GM12878 (cell line): ENCODE measurements at regions not wholly inside any gene's neighbourhood (a gene's known extent, or its start where the extent isn't known, plus 50 kb on each side); places are given as distances from the start of the nearest gene placed in this dataset.

Experiments
- ATAC-seq: fragments of 200-7000 bp; cut with Tn5 transposase; 3 replicates; pipeline ENCODE4 v1.9.1; 2020; ENCODE audit warnings: mild to moderate bottlenecking, moderate library complexity
- BruUV-seq: library from RNA; stranded (reverse); fragments of 400-500 nt; replicated peaks from 2 replicates; lab custom pipeline; 2021; lab: Mats Ljungman, UMichigan
- CTCF ChIA-PET: fragments of 300-600 bp; sonication (Branson Sonifier 250); formaldehyde crosslinking; extraction: SDS; loops from one replicate; lab custom pipeline; 2021; ENCODE audit warnings: inconsistent platforms; lab: Yijun Ruan, JAX
- POLR2A ChIA-PET: fragments of 350-600 bp; formaldehyde crosslinking; extraction: SDS; loops from one replicate; lab custom pipeline; 2021; ENCODE audit warnings: inconsistent platforms; lab: Charles Lee
- RAD21 ChIA-PET: fragments of 300-600 bp; sonication (Branson Sonifier 250); formaldehyde crosslinking; loops from one replicate; lab custom pipeline; 2023; ENCODE audit warnings: antibody characterized with exemption; ENCODE audit not compliant: unreplicated experiment; lab: Charles Lee
- SMC1A ChIA-PET: fragments of 300-600 bp; sonication (Branson Sonifier 250); formaldehyde crosslinking; loops from one replicate; lab custom pipeline; 2023; ENCODE audit not compliant: unreplicated experiment, uncharacterized antibody; lab: Charles Lee
- DNase-seq: peaks from one replicate; pipeline ENCODE4 v3.0.0-alpha.2; 2011; ENCODE audit warnings: low read depth, low spot score
- FAIRE-seq: peaks from 3 replicates; lab custom pipeline; 2011; peaks lifted over from hg19 to GRCh38; lab: Jason Lieb, UNC
- H2AFZ ChIP-seq: 2 replicates; pipeline ENCODE4 v1.6.0; 2011; ENCODE audit warnings: low read depth, low read length, control low read depth; ENCODE audit not compliant: control insufficient read depth
- H3K27ac ChIP-seq: 2 replicates; pipeline ENCODE4 v1.5.1; 2011; ENCODE audit warnings: control low read depth; ENCODE audit not compliant: control insufficient read depth, insufficient read depth
- H3K27me3 ChIP-seq, 2 experiments: replicated peaks in 1 of 2; 2 replicates each; pipeline versions ENCODE4 v1.6.0 to v1.6.1; 2011; ENCODE audit warnings: low read length in 1 of 2; ENCODE audit not compliant: control insufficient read depth in 2 of 2, insufficient read depth in 2 of 2
- H3K36me3 ChIP-seq, 2 experiments: 2 replicates each; pipeline ENCODE4 v1.5.1; 2011; ENCODE audit warnings: low read length in 1 of 2; ENCODE audit not compliant: control insufficient read depth in 2 of 2, insufficient read depth in 2 of 2
- H3K4me1 ChIP-seq: 2 replicates; pipeline ENCODE4 v1.6.1; 2011; ENCODE audit warnings: mild to moderate bottlenecking, low read length, moderate library complexity, mixed read lengths; ENCODE audit not compliant: control insufficient read depth, insufficient read depth
- H3K4me2 ChIP-seq: 2 replicates; pipeline ENCODE4 v1.6.0; 2011; ENCODE audit warnings: control low read depth; ENCODE audit not compliant: control insufficient read depth, insufficient read depth
- H3K4me3 ChIP-seq: fragments of 200-600 bp; sonication (generic); 2 replicates; pipeline ENCODE4 v1.5.1; 2016
- H3K79me2 ChIP-seq: 2 replicates; pipeline ENCODE4 v1.6.0; 2011; ENCODE audit warnings: low read length; ENCODE audit not compliant: control insufficient read depth, insufficient read depth
- H3K9ac ChIP-seq: 2 replicates; pipeline ENCODE4 v1.8.0; 2011; ENCODE audit warnings: low read length, control low read depth, mixed read lengths; ENCODE audit not compliant: control insufficient read depth, insufficient read depth
- H3K9me3 ChIP-seq: replicated peaks from 3 replicates; pipeline ENCODE4 v1.5.1; 2011; ENCODE audit warnings: mild to moderate bottlenecking, low read length; ENCODE audit not compliant: control insufficient read depth, insufficient read depth
- H4K20me1 ChIP-seq: 2 replicates; pipeline ENCODE4 v1.6.0; 2011; ENCODE audit not compliant: control insufficient read depth, insufficient read depth
- BACH1 ChIP-seq: fragments of 450-650 bp; IDR thresholded peaks from 2 replicates; pipeline ENCODE4 v1.6.1; 2017; ENCODE audit warnings: mild to moderate bottlenecking, borderline replicate concordance
- DPF2 ChIP-seq: fragments of 450-650 bp; IDR thresholded peaks from 2 replicates; pipeline ENCODE4 v1.6.1; 2017; ENCODE audit warnings: mild to moderate bottlenecking
- JUNB ChIP-seq: IDR thresholded peaks from 2 replicates; pipeline ENCODE4 v1.6.1; 2016; ENCODE audit warnings: antibody characterized with exemption, mild to moderate bottlenecking
- WGBS: methylation state at CpG from one replicate; pipeline ENCODE4 v1.1.6; 2016; ENCODE audit warnings: low lambda C conversion rate; ENCODE audit not compliant: insufficient replicate concordance, insufficient coverage; ENCODE audit errors: missing lambda C conversion rate; 5-methylcytosine and 5-hydroxymethylcytosine counted together
- in situ Hi-C: fragments of 300-500 bp; cut with MboI; formaldehyde crosslinking; loops from 9 replicates; pipeline ENCODE4 v1.14.3; 2018; ENCODE audit warnings: mixed read lengths
- intact Hi-C: fragments of 100-400 bp; cut with micrococcal nuclease; formaldehyde crosslinking; loops from one replicate; pipeline ENCODE4 v1.14.2; 2022; ENCODE audit not compliant: unreplicated experiment
- TF ChIP-seq, protein P1 (sequence below): fragments of 450-650 bp; IDR thresholded peaks from 2 replicates; pipeline ENCODE4 v1.6.1; 2018; ENCODE audit warnings: borderline replicate concordance, mild to moderate bottlenecking; ENCODE audit not compliant: partially characterized antibody
- TF ChIP-seq, protein P2 (sequence below): IDR thresholded peaks from 2 replicates; pipeline ENCODE4 v1.6.1; 2011; ENCODE audit warnings: low read depth, low read length, improper control_type of control experiment, borderline replicate concordance

GRCh38 chr1:198440842-198441241 lies 99.6 kb downstream of the ATP6V1G3 start (continued):
- TF ChIP-seq, protein P1, sequence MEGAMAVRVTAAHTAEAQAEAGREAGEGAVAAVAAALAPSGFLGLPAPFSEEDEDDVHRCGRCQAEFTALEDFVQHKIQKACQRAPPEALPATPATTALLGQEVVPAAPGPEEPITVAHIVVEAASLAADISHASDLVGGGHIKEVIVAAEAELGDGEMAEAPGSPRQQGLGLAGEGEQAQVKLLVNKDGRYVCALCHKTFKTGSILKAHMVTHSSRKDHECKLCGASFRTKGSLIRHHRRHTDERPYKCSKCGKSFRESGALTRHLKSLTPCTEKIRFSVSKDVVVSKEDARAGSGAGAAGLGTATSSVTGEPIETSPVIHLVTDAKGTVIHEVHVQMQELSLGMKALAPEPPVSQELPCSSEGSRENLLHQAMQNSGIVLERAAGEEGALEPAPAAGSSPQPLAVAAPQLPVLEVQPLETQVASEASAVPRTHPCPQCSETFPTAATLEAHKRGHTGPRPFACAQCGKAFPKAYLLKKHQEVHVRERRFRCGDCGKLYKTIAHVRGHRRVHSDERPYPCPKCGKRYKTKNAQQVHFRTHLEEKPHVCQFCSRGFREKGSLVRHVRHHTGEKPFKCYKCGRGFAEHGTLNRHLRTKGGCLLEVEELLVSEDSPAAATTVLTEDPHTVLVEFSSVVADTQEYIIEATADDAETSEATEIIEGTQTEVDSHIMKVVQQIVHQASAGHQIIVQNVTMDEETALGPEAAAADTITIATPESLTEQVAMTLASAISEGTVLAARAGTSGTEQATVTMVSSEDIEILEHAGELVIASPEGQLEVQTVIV = no peak
- TF ChIP-seq DPF2 (no peak), JUNB (no peak)

- H3K4me3 ChIP-seq = no peak overlapping the region
- no peak overlapping the region for H3K4me2 ChIP-seq
- H3K27ac ChIP-seq = no peak overlapping the region
- ChIA-PET CTCF (no interaction called here), POLR2A (no interaction called here)
- H4K20me1 ChIP-seq = no peaks in the 10 kb centered on the region
- no peaks in the 10 kb centered on the region for H3K4me1 ChIP-seq
- H3K79me2 ChIP-seq = no peaks in the 10 kb centered on the region
- WGBS = 0% methylated on average over 2 of the region's 2 CpGs
- no TSS peak for BruUV-seq
- H3K27me3 ChIP-seq = no peaks in the 10 kb centered on the region
- no peaks in the 10 kb centered on the region for H3K9me3 ChIP-seq
- H3K9ac ChIP-seq = no peak overlapping the region
- TF ChIP-seq, protein P2, sequence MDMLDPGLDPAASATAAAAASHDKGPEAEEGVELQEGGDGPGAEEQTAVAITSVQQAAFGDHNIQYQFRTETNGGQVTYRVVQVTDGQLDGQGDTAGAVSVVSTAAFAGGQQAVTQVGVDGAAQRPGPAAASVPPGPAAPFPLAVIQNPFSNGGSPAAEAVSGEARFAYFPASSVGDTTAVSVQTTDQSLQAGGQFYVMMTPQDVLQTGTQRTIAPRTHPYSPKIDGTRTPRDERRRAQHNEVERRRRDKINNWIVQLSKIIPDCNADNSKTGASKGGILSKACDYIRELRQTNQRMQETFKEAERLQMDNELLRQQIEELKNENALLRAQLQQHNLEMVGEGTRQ = no peak
- no peak for TF ChIP-seq BACH1
- TF ChIP-seq, all 136 proteins: peak for 0
- SMC1A ChIA-PET = no interaction called here
- in situ Hi-C loops = no loop called here
- RAD21 ChIA-PET = no interaction called here
- Histone ChIP-seq H2AFZ (no peak overlapping the region), H3K36me3 (no peaks in the 10 kb centered on the region)
- FAIRE-seq = no peak
- no peak for DNase-seq
- no peak for ATAC-seq
- intact Hi-C loops = no loop called here
Measured at GRCh38 chr1:198437332-198437731, 103.1 kb downstream of the ATP6V1G3 start.
